Mesendoderm (in vitro differentiated cells): ENCODE measurements at regions not wholly inside any gene's neighbourhood (a gene's known extent, or its start where the extent isn't known, plus 50 kb on each side); places are given as distances from the start of the nearest gene placed in this dataset.
A peak's percentile ranks its signal among the peaks of the same experiment; 100 is the strongest.

Experiments used
- DNase-seq: peaks from one replicate; pipeline ENCODE4 v3.0.0; 2013
- H2AK5ac ChIP-seq: 2 replicates; pipeline ENCODE4 v1.6.1; 2013; ENCODE audit warnings: low read length, inconsistent platforms
- H2BK120ac ChIP-seq: 2 replicates; pipeline ENCODE4 v1.6.1; 2013; ENCODE audit warnings: low read depth, mild to moderate bottlenecking, low read length, moderate library complexity, mixed read lengths
- H2BK15ac ChIP-seq: replicated peaks from 2 replicates; pipeline ENCODE4 v1.6.1; 2013; ENCODE audit warnings: low read depth, mild to moderate bottlenecking, moderate library complexity
- H2BK5ac ChIP-seq: 2 replicates; pipeline ENCODE4 v1.6.1; 2013; ENCODE audit warnings: low read length, inconsistent platforms
- H3K18ac ChIP-seq: 2 replicates; pipeline ENCODE4 v1.6.1; 2013; ENCODE audit warnings: mild to moderate bottlenecking, low read length, mixed read lengths
- H3K23ac ChIP-seq: one replicate; pipeline ENCODE4 v1.6.1; 2013; ENCODE audit warnings: low read length
- H3K27ac ChIP-seq: 2 replicates; pipeline ENCODE4 v1.5.1; 2013; ENCODE audit warnings: low read depth, mild to moderate bottlenecking, inconsistent platforms, low read length, moderate library complexity
- H3K27me3 ChIP-seq: 2 replicates; pipeline ENCODE4 v1.6.1; 2013; ENCODE audit warnings: low read length, control low read depth, mild to moderate bottlenecking, inconsistent platforms; ENCODE audit not compliant: insufficient read depth, poor library complexity
- H3K36me3 ChIP-seq: 2 replicates; pipeline ENCODE4 v1.6.1; 2013; ENCODE audit warnings: low read length, inconsistent platforms; ENCODE audit not compliant: control insufficient read depth, insufficient read depth
- H3K4ac ChIP-seq: one replicate; pipeline ENCODE4 v1.6.1; 2013; ENCODE audit warnings: low read depth, mild to moderate bottlenecking, low read length, moderate library complexity
- H3K4me1 ChIP-seq: 2 replicates; pipeline ENCODE4 v1.6.1; 2013; ENCODE audit warnings: low read depth, low read length, inconsistent platforms; ENCODE audit not compliant: control insufficient read depth
- H3K4me2 ChIP-seq: 2 replicates; pipeline ENCODE4 v1.6.1; 2013; ENCODE audit warnings: low read length
- H3K4me3 ChIP-seq: 2 replicates; pipeline ENCODE4 v1.5.1; 2013; ENCODE audit warnings: mild to moderate bottlenecking, low read length
- H3K56ac ChIP-seq: one replicate; pipeline ENCODE4 v1.6.1; 2013; ENCODE audit warnings: low read length
- H3K79me1 ChIP-seq: 2 replicates; pipeline ENCODE4 v1.6.1; 2013; ENCODE audit warnings: low read length, inconsistent platforms
- H3K79me2 ChIP-seq: 2 replicates; pipeline ENCODE4 v1.6.1; 2013; ENCODE audit warnings: mild to moderate bottlenecking, low read length; ENCODE audit not compliant: control insufficient read depth, insufficient read depth
- H3K9ac ChIP-seq: 2 replicates; pipeline ENCODE4 v1.6.1; 2013; ENCODE audit warnings: low read length, inconsistent platforms
- H4K5ac ChIP-seq: one replicate; pipeline ENCODE4 v1.6.1; 2013; ENCODE audit warnings: low read length
- H4K8ac ChIP-seq: one replicate; pipeline ENCODE4 v1.6.1; 2013; ENCODE audit warnings: low read depth, mild to moderate bottlenecking, control low read depth, low read length, moderate library complexity
- WGBS: extraction: QIAGEN DNeasy Blood & Tissue Kit; methylation state at CpG from one replicate; pipeline ENCODE4 v1.1.7; 2013; ENCODE audit warnings: low lambda C conversion rate, missing lambda C conversion rate; ENCODE audit not compliant: insufficient coverage; ENCODE audit errors: extremely low coverage; 5-methylcytosine and 5-hydroxymethylcytosine counted together

DNA sequence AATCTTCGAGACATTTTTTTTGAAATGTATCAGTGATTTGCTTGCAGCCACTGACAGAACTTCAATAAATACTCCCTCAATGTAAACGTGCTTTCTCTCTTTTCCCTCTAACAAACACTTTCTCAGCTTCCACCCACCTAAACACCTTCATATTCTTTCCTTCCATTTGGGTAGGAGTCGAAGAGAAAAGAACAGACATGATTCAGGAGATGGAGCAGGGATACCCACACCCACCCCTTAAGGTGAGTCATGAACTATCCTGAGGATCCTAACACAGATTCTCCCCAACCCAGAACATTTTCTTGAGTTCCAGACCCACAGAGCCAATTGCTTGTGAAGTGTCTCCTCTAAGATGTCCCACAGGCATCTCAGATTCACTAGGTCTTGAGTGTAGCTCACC is 488.8 kb downstream of the CDK5RAP2 start:
- Histone ChIP-seq H3K56ac (no peak overlapping the region), H3K79me2 (no peaks in the 10 kb centered on the region), H3K36me3 (no peaks in the 10 kb centered on the region), H3K4me1 (no peaks in the 10 kb centered on the region), H3K27me3 (no peaks in the 10 kb centered on the region), H3K79me1 (no peaks in the 10 kb centered on the region), H3K9ac (no peak overlapping the region), H2BK15ac (no peak overlapping the region), H2BK120ac (no peak overlapping the region), H2BK5ac (no peak overlapping the region), H3K18ac (no peak overlapping the region), H3K4me3 (no peak overlapping the region), H3K23ac (no peak overlapping the region), H4K5ac (no peak overlapping the region), H3K4ac (no peak overlapping the region), H3K27ac (no peak overlapping the region), H4K8ac (no peak overlapping the region), H3K4me2 (no peak overlapping the region), H2AK5ac (no peak overlapping the region)
- WGBS: no CpG with 5 or more reads among the region's 3 CpGs
- DNase-seq: no peak

DNA sequence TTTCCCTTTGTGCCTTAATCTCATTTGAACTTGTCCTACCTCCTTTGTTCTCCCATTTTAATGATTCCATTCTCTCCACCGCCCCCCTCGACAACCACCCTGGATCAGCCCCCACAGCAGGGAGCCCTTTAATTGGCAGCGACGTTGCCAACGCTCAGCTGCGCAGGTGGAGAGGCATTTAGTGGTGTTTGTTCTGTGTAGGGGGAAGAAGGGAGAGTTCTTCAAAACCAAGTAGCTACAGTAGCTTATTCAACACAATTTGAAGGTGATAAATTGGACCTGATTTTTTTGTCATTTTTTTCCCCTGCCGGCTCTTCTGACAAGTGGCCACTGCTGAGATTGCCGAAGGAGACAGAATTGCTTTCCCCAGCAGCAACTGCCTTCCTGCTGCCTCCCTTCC is 499.1 kb downstream of the CDK5RAP2 start:
- Histone ChIP-seq H3K4me2 (no peak overlapping the region), H3K23ac (no peak overlapping the region)

DNA sequence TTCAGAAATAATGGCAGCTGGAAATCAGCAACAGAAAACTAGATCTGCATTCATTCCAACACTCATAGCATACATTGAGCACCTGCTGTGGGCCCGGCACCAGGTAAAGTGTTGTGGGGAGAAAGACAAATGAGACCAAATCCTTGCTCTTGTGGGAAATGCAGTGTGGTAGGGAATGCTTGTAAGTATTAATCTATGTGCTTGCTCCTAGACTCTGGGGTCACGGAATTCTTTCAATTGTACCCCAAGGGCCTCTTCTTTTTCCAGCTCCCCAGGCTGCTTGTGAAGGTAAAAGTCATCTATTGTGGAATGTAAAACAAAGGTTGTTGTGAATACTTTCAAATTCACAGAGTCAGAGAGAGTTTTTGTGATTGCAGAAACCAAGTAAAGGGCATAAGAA is 501.9 kb downstream of the CDK5RAP2 start:
- Histone ChIP-seq H3K9ac (no peak overlapping the region), H3K18ac (no peak overlapping the region), H4K5ac (no peak overlapping the region), H2BK5ac (no peak overlapping the region), H2BK120ac (no peak overlapping the region), H4K8ac (no peak overlapping the region), H3K36me3 (no peaks in the 10 kb centered on the region), H2AK5ac (no peak overlapping the region), H2BK15ac (no peak overlapping the region), H3K23ac (no peak overlapping the region), H3K79me2 (no peaks in the 10 kb centered on the region), H3K79me1 (no peaks in the 10 kb centered on the region), H3K4me3 (no peak overlapping the region), H3K4ac (no peak overlapping the region), H3K56ac (no peak overlapping the region), H3K4me2 (no peak overlapping the region), H3K27ac (no peak overlapping the region), H3K4me1 (no peaks in the 10 kb centered on the region), H3K27me3 (no peaks in the 10 kb centered on the region)
- no CpG with 5 or more reads among the region's 2 CpGs for WGBS
- no peak for DNase-seq

More for the DNA sequence above, 499.1 kb downstream of the CDK5RAP2 start:
- no peak overlapping the region for H4K8ac ChIP-seq
- no peak overlapping the region for H3K18ac ChIP-seq
- H3K79me1 ChIP-seq: no peaks in the 10 kb centered on the region
- H2BK15ac ChIP-seq: no peak overlapping the region
- H2BK5ac ChIP-seq: no peak overlapping the region
- no peaks in the 10 kb centered on the region for H3K79me2 ChIP-seq
- H3K4me3 ChIP-seq: no peak overlapping the region
- DNase-seq: no peak
- H2AK5ac ChIP-seq: no peak overlapping the region
- H3K4ac ChIP-seq: no peak overlapping the region
- H4K5ac ChIP-seq: no peak overlapping the region
- H3K4me1 ChIP-seq: no peaks in the 10 kb centered on the region
- H3K56ac ChIP-seq: no peak overlapping the region
- H2BK120ac ChIP-seq: no peak overlapping the region
- H3K27ac ChIP-seq: no peak overlapping the region
- H3K27me3 ChIP-seq: no peaks in the 10 kb centered on the region
- WGBS: no CpG with 5 or more reads among the region's 8 CpGs
- H3K9ac ChIP-seq: no peak overlapping the region
- no peaks in the 10 kb centered on the region for H3K36me3 ChIP-seq

DNA sequence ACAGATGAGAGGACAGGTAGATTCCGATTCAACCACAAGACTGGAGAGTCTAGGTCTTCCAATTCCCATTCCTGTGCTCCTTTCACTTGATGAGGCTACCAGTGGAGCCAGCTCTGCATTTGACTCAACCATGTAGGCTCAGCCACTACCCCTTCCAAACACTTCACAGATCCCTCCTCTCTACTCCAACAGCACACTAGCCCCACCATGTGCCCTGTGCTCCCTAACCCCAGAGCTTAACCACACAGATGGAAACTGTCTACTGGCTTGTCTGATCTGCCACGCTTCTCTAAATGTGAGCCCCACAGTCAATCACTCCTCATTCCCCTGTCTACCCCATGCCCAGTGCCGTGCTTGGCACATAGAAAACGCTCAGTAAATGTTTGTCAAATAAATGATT is 508.2 kb downstream of the CDK5RAP2 start:
- DNase-seq: peak; percentile 31
- Histone ChIP-seq H2BK15ac (no peak overlapping the region), H3K79me2 (no peaks in the 10 kb centered on the region), H3K9ac (no peak overlapping the region), H4K5ac (no peak overlapping the region), H3K79me1 (no peaks in the 10 kb centered on the region), H2AK5ac (no peak overlapping the region), H3K56ac (no peak overlapping the region), H2BK5ac (no peak overlapping the region), H3K4me3 (no peak overlapping the region), H3K4ac (no peak overlapping the region), H3K36me3 (no peaks in the 10 kb centered on the region), H3K18ac (no peak overlapping the region), H3K4me2 (no peak overlapping the region), H3K27me3 (no peaks in the 10 kb centered on the region), H3K4me1 (no peaks in the 10 kb centered on the region), H2BK120ac (no peak overlapping the region), H3K23ac (no peak overlapping the region), H3K27ac (no peak overlapping the region), H4K8ac (no peak overlapping the region)
- WGBS: no CpG with 5 or more reads among the region's 4 CpGs

DNA sequence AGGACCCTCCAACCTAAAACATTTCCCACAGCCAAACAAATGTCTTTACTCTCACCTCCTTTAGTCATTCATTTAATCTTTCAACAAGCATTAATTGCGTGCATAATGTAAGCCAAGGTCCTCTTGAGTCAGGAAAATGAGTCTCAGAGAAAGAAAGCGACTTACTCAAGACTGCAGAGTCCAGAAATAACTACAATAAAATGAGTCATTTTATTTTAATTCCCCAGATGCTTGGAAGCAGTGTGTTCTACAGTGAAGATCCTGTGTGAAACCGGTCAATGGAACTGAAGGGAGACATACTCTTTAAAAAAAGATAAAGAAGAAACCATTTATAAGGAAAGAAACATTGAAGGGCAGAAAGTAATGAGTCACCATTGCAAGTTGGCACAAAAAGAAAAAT is 513.7 kb downstream of the CDK5RAP2 start:
- Histone ChIP-seq H3K18ac (no peak overlapping the region), H2BK15ac (no peak overlapping the region), H3K27ac (no peak overlapping the region), H2AK5ac (no peak overlapping the region), H3K79me1 (no peaks in the 10 kb centered on the region), H3K4me2 (no peak overlapping the region), H4K5ac (no peak overlapping the region), H3K4me3 (no peak overlapping the region), H3K4me1 (no peaks in the 10 kb centered on the region), H2BK5ac (no peak overlapping the region), H4K8ac (no peak overlapping the region), H3K27me3 (no peaks in the 10 kb centered on the region), H3K79me2 (no peaks in the 10 kb centered on the region), H3K4ac (no peak overlapping the region), H3K9ac (no peak overlapping the region), H3K56ac (no peak overlapping the region), H2BK120ac (no peak overlapping the region), H3K36me3 (no peaks in the 10 kb centered on the region), H3K23ac (no peak overlapping the region)
- no CpG with 5 or more reads among the region's 3 CpGs for whole genome bisulfite sequencing
- DNase-seq: no peak

DNA sequence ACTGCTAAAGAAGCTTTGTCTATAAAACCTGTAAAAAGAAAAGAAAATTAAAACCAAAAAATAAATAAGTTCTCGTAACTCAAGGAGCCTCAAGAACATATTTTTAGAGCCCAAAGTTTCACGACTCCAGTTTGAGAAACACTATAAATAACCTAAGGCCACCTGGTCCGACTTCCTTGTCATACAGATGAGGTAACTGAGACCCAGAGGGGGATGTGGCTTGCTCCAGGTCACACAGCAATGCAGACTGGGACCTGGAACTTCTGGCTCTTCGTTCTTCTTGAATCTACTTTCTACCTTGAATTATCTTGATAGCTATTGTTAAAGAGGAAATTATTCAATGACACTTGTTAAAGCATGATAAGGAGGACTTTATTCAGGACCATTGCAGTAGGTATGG is 514.8 kb downstream of the CDK5RAP2 start:
- WGBS: no CpG with 5 or more reads among the region's 4 CpGs
- no peak overlapping the region for H3K4me3 ChIP-seq
- H2BK120ac ChIP-seq: no peak overlapping the region
- H3K27ac ChIP-seq: no peak overlapping the region
- no peak overlapping the region for H3K56ac ChIP-seq
- no peak overlapping the region for H3K4me2 ChIP-seq
- no peak overlapping the region for H3K23ac ChIP-seq
- no peak overlapping the region for H2BK15ac ChIP-seq
- H3K4ac ChIP-seq: no peak overlapping the region
- H3K4me1 ChIP-seq: no peaks in the 10 kb centered on the region
- no peak overlapping the region for H3K9ac ChIP-seq
- no peak for DNase-seq
- H2BK5ac ChIP-seq: no peak overlapping the region
- no peak overlapping the region for H3K18ac ChIP-seq
- no peaks in the 10 kb centered on the region for H3K36me3 ChIP-seq
- H4K8ac ChIP-seq: no peak overlapping the region
- no peak overlapping the region for H4K5ac ChIP-seq
- H3K79me2 ChIP-seq: no peaks in the 10 kb centered on the region
- H3K79me1 ChIP-seq: no peaks in the 10 kb centered on the region
- no peak overlapping the region for H2AK5ac ChIP-seq
- H3K27me3 ChIP-seq: no peaks in the 10 kb centered on the region
